Epithelial cell of esophagus (primary cell): ENCODE measurements at regions not wholly inside any gene's neighbourhood (a gene's known extent, or its start where the extent isn't known, plus 50 kb on each side); places are given as distances from the start of the nearest gene placed in this dataset.

Source experiments
- DNase-seq: peaks from one replicate; pipeline ENCODE4 v3.0.0; 2010; ENCODE audit warnings: low read depth
- H3K4me3 ChIP-seq: 2 replicates; pipeline ENCODE4 v1.5.1; 2011; ENCODE audit warnings: mild to moderate bottlenecking, low read length, control low read depth
- CTCF ChIP-seq: IDR thresholded peaks from 2 replicates; pipeline ENCODE4 v1.5.1; 2011; ENCODE audit warnings: low read depth, mild to moderate bottlenecking, low read length, control low read depth, inconsistent platforms; ENCODE audit not compliant: insufficient read depth; ENCODE audit errors: missing control alignments

DNA sequence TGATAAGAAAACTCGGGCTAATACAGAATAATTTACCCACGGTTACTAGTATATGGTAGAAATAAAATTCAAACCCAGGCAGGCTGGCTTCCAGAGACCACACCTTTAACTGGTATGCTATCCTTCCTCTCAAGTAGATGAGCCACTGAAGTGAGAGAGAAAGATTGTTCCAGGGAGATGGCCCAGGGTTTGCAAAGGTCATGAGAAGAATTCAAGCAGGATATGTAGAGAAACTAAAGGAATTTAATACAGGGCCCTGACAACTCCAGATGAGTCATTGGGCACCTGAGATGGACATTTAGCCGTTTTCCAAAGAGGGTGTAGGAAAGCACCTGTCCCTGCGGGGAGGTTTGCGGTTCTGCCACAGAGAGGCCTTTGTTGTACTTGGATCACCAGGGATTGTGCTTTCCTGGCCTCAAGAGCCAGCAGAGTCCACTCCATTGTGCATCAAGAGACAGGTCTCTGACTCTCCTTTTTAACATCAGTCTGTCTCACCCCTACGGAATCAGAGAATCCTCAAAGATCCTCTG lies 152.7 kb upstream of the BLID start:
- no peak for TF ChIP-seq CTCF
- no peak overlapping the region for H3K4me3 ChIP-seq
- no peak for DNase-seq

GRCh38 chr11:122267602-122268001 lies 151.6 kb upstream of the BLID start:
- DNase-seq = peak; percentile 4
- no peak overlapping the region for H3K4me3 ChIP-seq
- TF ChIP-seq CTCF = no peak

GRCh38 chr11:122265981-122266380 lies 150.0 kb upstream of the BLID start:
- no peak for DNase-seq
- no peak for TF ChIP-seq CTCF
- H3K4me3 ChIP-seq = no peak overlapping the region

- H3K4me3 ChIP-seq = no peak overlapping the region
- no peak for DNase-seq
- no peak for TF ChIP-seq CTCF
Measured at GRCh38 chr11:122264121-122264520, 148.1 kb upstream of the BLID start.

DNA sequence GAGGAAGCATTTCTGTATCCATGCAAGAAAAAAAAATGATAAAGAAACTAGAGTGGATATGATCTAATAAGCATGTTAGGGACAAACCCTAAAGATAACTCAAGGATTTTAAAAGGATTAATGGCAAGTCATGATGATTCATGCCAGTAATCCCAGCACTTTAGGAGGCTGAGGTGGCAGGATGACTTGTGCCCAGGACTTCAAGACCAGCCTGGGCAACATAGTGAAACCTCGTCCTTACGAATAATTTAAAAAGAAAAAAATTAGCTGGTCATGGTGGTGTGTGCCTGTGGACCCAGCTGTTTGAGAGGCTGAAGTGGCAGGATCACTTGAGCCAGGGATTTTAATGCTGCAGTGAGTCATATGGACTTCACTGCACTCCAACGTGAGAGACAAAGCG lies 145.5 kb upstream of the BLID start:
- no peak for TF ChIP-seq CTCF
- no peak overlapping the region for H3K4me3 ChIP-seq
- peak; percentile 71 for DNase-seq

DNA sequence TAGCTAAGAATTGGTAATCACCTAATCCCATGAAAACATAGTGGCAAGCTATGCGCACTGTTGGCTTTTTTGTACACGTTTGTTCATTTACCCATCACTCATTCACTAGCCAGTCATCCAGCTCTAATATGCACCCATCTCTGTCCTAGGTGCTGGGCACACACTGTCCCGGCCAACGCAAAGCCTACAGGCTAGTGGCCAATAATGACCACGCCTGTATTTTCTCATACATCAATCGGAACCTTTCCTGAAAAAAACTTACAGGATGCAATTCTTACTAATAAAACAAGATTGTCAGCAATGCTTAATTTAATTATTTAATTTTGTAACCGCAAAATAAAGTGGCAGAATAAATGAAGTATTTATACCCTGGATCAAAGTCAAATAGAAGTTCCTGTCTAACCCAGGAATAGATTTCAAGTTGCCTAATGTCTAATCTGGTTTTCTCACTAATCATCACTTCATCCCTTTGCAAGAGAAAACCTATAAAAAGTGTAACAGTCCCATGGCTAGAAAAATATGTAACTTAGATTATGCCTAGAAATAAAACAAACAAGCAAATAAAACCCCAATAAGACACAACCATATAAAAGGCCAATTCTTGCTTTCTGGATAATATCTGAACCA lies 143.3 kb upstream of the BLID start:
- H3K4me3 ChIP-seq = no peak overlapping the region
- TF ChIP-seq CTCF = no peak
- no peak for DNase-seq
